Prostate gland (tissue), 2 donors: ENCODE measurements at regions not wholly inside any gene's neighbourhood (a gene's known extent, or its start where the extent isn't known, plus 50 kb on each side); places are given as distances from the start of the nearest gene placed in this dataset.

Experiments
- POLR2A ChIP-seq: fragments of 450-650 bp; IDR thresholded peaks from one replicate; pipeline ENCODE4 v1.6.1; 2016; ENCODE audit warnings: antibody characterized with exemption, mild to moderate bottlenecking
- TF ChIP-seq, protein P1 (sequence below), 4 experiments: fragments of 200-600 bp in 2 of 4; fragments of 450-650 bp in 2 of 4; sonication (generic) in 2 of 4; IDR thresholded peaks; 1 replicate in 3 of 4; 2 replicates in 1 of 4; pipeline ENCODE4 v1.5.1; 2016 to 2019; ENCODE audit warnings: antibody characterized with exemption in 4 of 4, mild to moderate bottlenecking in 2 of 4, moderate library complexity in 2 of 4

DNA sequence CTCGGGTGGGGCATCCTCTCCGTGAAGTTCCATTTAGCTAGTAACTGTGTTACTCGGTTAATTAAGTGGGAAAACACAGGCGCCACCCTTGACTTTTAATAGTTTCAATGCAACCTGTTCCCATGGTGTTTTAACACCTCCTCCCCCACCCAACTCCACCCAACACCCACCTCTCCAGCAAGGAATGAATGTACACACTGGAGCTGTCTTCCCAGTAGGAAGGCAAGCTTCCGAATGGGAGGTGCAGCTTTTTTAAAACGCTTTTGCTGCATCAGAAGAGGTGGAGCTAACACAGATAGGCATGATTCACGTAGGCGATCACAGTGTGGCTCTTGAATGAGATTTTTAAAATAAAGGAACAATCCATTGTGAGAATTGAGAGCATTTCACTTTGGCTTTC, 73.8 kb upstream of the AGAP1 start:
- TF ChIP-seq, protein P1, sequence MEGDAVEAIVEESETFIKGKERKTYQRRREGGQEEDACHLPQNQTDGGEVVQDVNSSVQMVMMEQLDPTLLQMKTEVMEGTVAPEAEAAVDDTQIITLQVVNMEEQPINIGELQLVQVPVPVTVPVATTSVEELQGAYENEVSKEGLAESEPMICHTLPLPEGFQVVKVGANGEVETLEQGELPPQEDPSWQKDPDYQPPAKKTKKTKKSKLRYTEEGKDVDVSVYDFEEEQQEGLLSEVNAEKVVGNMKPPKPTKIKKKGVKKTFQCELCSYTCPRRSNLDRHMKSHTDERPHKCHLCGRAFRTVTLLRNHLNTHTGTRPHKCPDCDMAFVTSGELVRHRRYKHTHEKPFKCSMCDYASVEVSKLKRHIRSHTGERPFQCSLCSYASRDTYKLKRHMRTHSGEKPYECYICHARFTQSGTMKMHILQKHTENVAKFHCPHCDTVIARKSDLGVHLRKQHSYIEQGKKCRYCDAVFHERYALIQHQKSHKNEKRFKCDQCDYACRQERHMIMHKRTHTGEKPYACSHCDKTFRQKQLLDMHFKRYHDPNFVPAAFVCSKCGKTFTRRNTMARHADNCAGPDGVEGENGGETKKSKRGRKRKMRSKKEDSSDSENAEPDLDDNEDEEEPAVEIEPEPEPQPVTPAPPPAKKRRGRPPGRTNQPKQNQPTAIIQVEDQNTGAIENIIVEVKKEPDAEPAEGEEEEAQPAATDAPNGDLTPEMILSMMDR (IDR thresholded peaks at IDR 0.05), result no peak
- no peak for TF ChIP-seq POLR2A
